HG02840 (cell line): ENCODE measurements at regions not wholly inside any gene's neighbourhood (a gene's known extent, or its start where the extent isn't known, plus 50 kb on each side); places are given as distances from the start of the nearest gene placed in this dataset.
"Not testable (repeated sequence)": the region's sequence is repeated elsewhere in the genome, so short reads cannot be mapped to it uniquely, and the experiment has no call there.

Experiments used
- ATAC-seq: cut with Tn5 transposase; IDR thresholded peaks from one replicate; pipeline ENCODE4 v1.9.1; 2021; ENCODE audit warnings: mild to moderate bottlenecking, moderate library complexity, moderate number of reproducible peaks; ENCODE audit not compliant: unreplicated experiment, low FRiP score

DNA sequence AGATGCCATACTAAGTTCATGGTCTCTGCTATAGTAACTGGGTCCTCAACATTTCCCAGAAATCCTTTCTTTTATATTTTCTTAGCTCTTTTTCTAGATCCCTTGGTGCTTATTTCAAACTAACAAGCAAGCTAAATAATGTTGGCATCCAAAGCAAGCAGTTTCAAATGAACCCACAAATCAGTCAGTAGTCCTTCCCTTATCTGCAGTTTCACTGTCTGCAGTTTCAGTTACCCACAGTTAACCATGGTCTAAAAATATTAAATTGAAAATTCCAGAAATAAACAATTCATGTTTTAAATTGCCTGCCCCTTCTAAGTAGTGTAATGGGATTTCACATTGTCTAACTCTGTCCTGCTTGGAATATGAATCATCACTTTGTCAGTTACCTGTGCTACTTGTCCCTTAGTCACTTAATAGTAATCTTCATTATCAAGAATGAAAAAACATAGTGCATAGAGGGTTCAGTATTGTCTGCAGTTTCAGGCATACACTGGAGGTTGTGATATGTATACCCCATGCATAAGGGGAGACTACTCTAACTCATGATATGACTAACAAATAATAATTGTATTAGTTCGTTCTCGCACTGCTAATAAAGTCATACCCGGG, 633.7 kb downstream of the MECOM start:
- ATAC-seq = no peak

- no peak for ATAC-seq
Observed at GRCh38 chr3:169028716-169029115, 634.8 kb downstream of the MECOM start.

GRCh38 chr3:169026543-169027182, 636.8 kb downstream of the MECOM start:
- no peak for ATAC-seq

DNA sequence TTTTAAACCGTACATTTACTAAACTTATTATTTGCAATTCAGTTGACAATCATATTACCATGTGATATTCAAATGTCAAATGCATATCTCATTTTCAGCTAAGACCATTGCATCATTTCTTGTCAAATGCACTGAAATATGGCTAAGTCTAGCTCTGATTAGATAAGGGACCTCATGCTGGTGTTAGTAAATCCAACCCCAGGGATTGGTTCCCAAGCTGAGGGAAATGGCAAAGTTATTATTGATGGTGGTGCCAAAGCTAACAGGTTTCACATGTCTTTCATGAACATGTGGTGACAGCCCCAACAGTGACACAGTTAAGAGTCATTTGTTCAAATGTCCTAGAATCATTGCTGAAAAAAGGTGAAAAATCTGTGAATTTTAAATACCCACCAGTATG, 641.1 kb downstream of the MECOM start:
- no peak for ATAC-seq

DNA sequence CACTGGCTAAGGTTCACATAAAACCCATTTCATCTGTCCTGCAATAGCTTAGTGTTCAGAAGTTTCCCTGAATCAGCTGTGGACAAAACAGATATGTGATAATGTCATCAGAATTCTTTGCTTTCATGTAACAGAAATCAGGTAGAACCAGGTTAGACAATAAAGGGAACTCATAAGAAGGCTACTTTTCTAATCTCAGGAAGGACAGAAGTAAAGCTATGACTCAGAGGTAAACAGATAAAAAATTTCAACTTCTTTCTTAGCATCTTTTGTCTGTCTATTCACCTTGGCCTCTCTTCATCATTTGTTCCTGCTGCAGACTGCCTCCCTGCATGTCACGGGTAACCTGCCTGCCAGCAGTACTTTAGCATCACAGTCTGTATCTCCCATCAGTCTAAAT, 643.1 kb downstream of the MECOM start:
- no peak for ATAC-seq

- no peak for ATAC-seq
Observed at GRCh38 chr3:169009453-169009852, 654.1 kb downstream of the MECOM start.

DNA sequence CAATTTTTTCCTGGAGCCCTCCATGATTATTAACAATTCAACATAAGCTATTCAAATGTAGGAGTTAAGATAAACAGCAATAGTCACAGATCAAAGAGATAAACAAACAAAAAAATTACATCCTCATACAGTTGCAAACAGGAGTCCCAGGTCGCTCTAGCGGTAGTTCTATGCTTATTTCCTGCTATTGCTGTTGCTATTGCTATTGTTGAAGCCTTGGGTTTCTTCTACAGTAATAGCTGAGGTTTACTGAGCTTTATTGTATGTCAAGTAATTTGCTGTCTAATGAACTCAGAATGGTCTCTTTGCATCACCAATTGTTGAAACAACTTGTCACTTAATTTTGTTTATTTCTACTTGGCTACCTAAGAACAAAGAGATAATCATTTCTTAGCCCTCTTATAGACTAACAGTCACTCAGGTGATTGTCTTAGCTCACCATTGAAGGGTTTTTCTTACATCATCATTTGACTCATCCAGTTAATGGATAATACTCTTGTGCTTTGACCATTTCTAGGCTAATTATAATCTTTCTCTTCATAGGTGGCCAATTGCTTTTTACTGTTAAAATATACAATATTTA, 654.6 kb downstream of the MECOM start:
- no peak for ATAC-seq

GRCh38 chr3:169007145-169007544, 656.4 kb downstream of the MECOM start:
- no peak for ATAC-seq

DNA sequence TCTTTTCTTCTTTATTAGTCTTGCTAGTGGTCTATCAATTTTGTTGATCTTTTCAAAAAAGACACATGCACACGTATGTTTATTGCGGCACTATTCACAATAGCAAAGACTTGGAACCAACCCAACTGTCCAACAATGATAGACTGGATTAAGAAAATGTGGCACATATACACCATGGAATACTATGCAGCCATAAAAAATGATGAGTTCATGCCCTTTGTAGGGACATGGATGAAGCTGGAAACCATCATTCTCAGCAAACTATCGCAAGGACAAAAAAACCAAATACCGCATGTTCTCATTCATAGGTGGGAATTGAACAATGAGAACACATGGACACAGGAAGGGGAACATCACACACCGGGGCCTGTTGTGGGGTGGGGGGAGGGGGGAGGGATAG, 657.1 kb downstream of the MECOM start:
- ATAC-seq = not testable (repeated sequence)

DNA sequence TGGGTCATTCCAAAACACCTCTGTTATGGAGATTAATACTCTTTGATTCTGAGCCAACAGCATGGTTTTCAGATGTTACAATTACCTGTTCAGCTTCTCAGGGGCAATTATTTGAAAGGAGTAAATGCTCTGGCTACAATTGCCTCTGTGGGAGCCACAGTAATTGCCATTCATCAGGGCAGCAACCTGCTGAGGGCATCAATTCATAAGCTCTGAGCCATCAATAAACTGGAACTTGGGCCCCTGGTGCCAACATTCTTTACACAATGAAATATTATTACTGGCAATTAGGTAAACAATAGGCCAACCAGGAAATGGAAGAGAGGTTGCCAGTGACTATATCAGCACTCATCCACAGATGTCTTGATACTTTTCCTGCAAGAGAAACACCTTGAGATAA, 660.8 kb downstream of the MECOM start:
- no peak for ATAC-seq

DNA sequence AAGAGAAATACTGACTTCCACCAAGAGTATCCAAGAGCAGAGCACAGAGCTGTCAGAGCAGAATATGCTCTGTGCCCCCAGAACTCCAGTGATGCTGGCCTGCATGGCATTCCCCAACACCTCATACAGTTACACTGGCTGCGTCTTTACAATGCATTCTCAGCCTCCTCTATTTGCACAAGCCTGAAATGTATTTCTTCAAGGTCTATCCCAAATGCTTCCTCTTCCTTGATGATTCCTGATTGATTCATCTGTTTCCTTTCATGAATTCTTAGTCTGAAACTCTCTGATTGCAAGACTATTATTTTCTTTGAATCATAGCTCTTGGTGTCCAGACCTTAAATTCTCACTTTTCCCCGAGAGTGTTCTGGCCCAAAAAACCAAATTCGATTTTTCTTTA, 664.7 kb downstream of the MECOM start:
- no peak for ATAC-seq

DNA sequence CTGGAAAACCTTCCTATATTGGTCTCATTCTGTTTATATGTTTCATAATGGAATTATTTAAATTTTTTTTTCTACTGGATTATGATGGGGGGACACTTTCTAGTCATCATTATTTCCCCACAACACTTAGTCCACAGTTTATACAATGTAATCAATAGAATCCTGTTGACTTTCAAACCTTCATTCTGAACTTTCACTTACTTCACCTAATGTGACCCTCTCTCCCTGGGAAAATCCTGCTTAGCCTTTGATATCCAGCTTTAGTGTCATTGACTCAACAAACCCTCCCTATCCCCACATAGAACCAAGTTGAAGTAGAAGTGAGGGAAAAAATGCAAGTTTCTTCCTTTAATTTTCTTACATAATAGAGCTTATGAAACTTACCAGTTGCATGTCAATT, 666.0 kb downstream of the MECOM start:
- ATAC-seq = no peak

GRCh38 chr3:168996622-168997021, 666.9 kb downstream of the MECOM start:
- no peak for ATAC-seq

DNA sequence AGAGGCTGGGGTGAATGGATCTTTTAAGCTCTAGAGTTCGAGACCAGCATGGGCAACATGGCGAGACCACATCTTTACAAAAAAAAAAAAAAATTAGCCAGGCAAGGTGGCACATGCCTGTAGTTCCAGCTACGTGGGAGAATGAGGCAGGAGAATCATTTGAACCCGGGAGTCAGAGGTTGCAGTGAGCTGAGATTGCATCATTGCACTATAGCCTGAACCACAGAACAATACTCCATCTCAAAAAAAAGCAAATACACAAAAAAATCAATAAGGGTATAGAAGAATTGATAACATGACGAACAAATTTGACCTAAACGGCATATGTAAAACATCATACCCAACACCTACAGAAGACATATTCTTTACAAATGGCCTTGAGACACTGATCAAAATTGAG, 668.4 kb downstream of the MECOM start:
- ATAC-seq = no peak

GRCh38 chr3:168991803-168992202, 671.7 kb downstream of the MECOM start:
- ATAC-seq = no peak

- no peak for ATAC-seq
Observed at GRCh38 chr3:168990621-168991020, 672.9 kb downstream of the MECOM start.

DNA sequence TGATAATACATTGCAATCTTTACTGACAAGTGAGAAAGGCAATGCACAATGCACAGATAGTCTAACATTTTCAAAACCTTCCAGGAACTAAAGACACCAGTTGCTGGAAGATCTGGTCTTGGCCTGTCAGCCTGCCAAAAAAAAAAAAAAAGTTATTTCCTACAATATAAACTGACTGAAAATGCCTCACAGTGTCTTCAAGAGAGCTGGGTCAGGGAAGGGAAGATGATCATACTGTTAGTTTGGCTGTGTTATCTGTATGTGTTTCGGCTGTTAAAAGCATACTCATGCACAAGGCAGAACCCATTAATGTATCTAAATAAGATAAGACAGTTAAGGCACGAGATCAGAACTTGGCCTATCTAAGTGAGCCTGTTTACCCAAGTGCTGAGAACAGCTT, 673.4 kb downstream of the MECOM start:
- no peak for ATAC-seq

DNA sequence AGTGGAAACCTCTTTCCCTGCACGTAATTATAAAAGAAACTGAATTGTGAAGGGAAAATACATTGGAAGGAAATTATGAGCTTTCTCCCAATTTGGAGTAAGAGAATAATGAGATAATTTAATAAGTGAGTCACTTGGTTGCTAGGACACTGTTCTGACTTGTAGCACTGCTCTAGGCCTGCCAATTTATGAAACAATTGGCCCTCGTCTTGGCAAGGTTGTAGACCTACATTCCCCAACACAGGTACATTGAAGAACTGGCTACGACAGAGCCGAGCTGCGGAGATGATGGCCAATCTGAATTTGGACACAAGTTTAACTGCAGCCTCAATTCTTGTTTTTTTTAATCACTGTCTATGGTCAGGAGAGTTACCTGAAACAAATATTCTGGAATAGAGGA, 674.1 kb downstream of the MECOM start:
- ATAC-seq = no peak

GRCh38 chr3:168988853-168989252, 674.7 kb downstream of the MECOM start:
- no peak for ATAC-seq

GRCh38 chr3:168984872-168985271, 678.6 kb downstream of the MECOM start:
- no peak for ATAC-seq

GRCh38 chr3:168983046-168983445, 680.5 kb downstream of the MECOM start:
- ATAC-seq = no peak

- ATAC-seq = no peak
Observed at GRCh38 chr3:168981396-168981795, 682.1 kb downstream of the MECOM start.
